ENCODE measurements at regions not wholly inside any gene's neighbourhood (a gene's known extent, or its start where the extent isn't known, plus 50 kb on each side); places are given as distances from the start of the nearest gene placed in this dataset.
A peak's percentile ranks its signal among the peaks of the same experiment; 100 is the strongest.

DNA sequence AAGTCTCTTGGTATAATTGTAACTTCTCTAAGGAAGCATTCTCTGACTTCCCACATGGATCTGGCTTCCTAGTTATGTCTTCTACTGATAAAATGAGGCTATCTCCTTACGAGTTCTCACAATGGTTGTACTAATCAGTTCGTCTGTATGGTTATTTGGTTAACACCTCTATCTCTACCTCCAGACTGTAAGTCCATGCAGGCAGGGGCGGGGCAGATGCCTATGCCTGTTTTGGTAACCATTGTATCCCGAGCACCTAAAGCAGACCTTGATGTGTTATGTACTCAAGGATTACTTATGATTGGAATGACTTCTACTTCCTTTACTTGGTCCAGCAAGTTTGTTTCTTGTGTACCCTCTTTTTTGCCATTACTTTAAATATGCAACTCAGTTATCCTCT, 125.0 kb upstream of the PITX1 start (continued):
- TF ChIP-seq ZNF644 (CRISPR knock-in tag; IDR thresholded peaks at IDR 0.05; ENCODE audit: low read depth) (no peak), RBM39 (IDR thresholded peaks at IDR 0.05; ENCODE audit: low read depth, low read length, poor library complexity, severe bottlenecking) (no peak), RARG (CRISPR knock-in tag; IDR thresholded peaks at IDR 0.05; ENCODE audit: low read depth) (no peak), THAP11 (CRISPR knock-in tag; IDR thresholded peaks at IDR 0.05) (no peak), SOX5 (CRISPR knock-in tag; IDR thresholded peaks at IDR 0.05; ENCODE audit: borderline replicate concordance) (peak; percentile 48; the same call in 1 of the 2 replicates), ZNF747 (CRISPR knock-in tag; IDR thresholded peaks at IDR 0.05; ENCODE audit: borderline replicate concordance) (no peak), ZNF260 (CRISPR knock-in tag; IDR thresholded peaks at IDR 0.05; ENCODE audit: borderline replicate concordance, low read depth) (no peak), DNMT1 (CRISPR knock-in tag; IDR thresholded peaks at IDR 0.05) (no peak), ZNF205 (CRISPR knock-in tag; IDR thresholded peaks at IDR 0.05) (no peak), TP53 (CRISPR knock-in tag; conservative IDR thresholded peaks at IDR 0.05) (no peak; the same call in 1 of the 2 replicates), FOSL2 (CRISPR knock-in tag; IDR thresholded peaks at IDR 0.05) (no peak), MBNL3 (CRISPR knock-in tag; conservative IDR thresholded peaks at IDR 0.05) (no peak), PAWR (CRISPR knock-in tag; IDR thresholded peaks at IDR 0.05; ENCODE audit: borderline replicate concordance) (no peak), ESRRA (CRISPR knock-in tag; IDR thresholded peaks at IDR 0.05; ENCODE audit: low read depth) (no peak), PAF1 (CRISPR knock-in tag; IDR thresholded peaks at IDR 0.05) (no peak), GPN1 (CRISPR knock-in tag; IDR thresholded peaks at IDR 0.05; ENCODE audit: borderline replicate concordance) (no peak), HNRNPUL1 (IDR thresholded peaks at IDR 0.05; ENCODE audit: low read depth, low read length) (no peak), SP140L (CRISPR knock-in tag; IDR thresholded peaks at IDR 0.05; ENCODE audit: borderline replicate concordance) (no peak), ZNF782 (CRISPR knock-in tag; IDR thresholded peaks at IDR 0.05; ENCODE audit: borderline replicate concordance) (no peak), SMARCE1 (IDR thresholded peaks at IDR 0.05; ENCODE audit: borderline replicate concordance) (no peak), ZNF274 (CRISPR knock-in tag; IDR thresholded peaks at IDR 0.05) (no peak), RBFOX2 (IDR thresholded peaks at IDR 0.05; ENCODE audit: low read depth, low read length) (no peak), ZNF251 (CRISPR knock-in tag; IDR thresholded peaks at IDR 0.05) (no peak), SP5 (CRISPR knock-in tag; IDR thresholded peaks at IDR 0.05; ENCODE audit: borderline replicate concordance, low read depth) (peak; percentile 87), PITX1 (CRISPR knock-in tag; IDR thresholded peaks at IDR 0.05) (peak; percentile 91)
- TF ChIP-seq, protein P1, sequence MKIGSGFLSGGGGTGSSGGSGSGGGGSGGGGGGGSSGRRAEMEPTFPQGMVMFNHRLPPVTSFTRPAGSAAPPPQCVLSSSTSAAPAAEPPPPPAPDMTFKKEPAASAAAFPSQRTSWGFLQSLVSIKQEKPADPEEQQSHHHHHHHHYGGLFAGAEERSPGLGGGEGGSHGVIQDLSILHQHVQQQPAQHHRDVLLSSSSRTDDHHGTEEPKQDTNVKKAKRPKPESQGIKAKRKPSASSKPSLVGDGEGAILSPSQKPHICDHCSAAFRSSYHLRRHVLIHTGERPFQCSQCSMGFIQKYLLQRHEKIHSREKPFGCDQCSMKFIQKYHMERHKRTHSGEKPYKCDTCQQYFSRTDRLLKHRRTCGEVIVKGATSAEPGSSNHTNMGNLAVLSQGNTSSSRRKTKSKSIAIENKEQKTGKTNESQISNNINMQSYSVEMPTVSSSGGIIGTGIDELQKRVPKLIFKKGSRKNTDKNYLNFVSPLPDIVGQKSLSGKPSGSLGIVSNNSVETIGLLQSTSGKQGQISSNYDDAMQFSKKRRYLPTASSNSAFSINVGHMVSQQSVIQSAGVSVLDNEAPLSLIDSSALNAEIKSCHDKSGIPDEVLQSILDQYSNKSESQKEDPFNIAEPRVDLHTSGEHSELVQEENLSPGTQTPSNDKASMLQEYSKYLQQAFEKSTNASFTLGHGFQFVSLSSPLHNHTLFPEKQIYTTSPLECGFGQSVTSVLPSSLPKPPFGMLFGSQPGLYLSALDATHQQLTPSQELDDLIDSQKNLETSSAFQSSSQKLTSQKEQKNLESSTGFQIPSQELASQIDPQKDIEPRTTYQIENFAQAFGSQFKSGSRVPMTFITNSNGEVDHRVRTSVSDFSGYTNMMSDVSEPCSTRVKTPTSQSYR (CRISPR knock-in tag; IDR thresholded peaks at IDR 0.05; ENCODE audit: borderline replicate concordance), result no peak
- TF ChIP-seq, protein P2, sequence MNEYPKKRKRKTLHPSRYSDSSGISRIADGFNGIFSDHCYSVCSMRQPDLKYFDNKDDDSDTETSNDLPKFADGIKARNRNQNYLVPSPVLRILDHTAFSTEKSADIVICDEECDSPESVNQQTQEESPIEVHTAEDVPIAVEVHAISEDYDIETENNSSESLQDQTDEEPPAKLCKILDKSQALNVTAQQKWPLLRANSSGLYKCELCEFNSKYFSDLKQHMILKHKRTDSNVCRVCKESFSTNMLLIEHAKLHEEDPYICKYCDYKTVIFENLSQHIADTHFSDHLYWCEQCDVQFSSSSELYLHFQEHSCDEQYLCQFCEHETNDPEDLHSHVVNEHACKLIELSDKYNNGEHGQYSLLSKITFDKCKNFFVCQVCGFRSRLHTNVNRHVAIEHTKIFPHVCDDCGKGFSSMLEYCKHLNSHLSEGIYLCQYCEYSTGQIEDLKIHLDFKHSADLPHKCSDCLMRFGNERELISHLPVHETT (CRISPR knock-in tag; conservative IDR thresholded peaks at IDR 0.05), result no peak
- TF ChIP-seq, protein P3, sequence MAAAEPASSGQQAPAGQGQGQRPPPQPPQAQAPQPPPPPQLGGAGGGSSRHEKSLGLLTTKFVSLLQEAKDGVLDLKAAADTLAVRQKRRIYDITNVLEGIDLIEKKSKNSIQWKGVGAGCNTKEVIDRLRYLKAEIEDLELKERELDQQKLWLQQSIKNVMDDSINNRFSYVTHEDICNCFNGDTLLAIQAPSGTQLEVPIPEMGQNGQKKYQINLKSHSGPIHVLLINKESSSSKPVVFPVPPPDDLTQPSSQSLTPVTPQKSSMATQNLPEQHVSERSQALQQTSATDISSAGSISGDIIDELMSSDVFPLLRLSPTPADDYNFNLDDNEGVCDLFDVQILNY (CRISPR knock-in tag; conservative IDR thresholded peaks at IDR 0.05), result no peak
- TF ChIP-seq, protein P4, sequence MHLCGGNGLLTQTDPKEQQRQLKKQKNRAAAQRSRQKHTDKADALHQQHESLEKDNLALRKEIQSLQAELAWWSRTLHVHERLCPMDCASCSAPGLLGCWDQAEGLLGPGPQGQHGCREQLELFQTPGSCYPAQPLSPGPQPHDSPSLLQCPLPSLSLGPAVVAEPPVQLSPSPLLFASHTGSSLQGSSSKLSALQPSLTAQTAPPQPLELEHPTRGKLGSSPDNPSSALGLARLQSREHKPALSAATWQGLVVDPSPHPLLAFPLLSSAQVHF (CRISPR knock-in tag; IDR thresholded peaks at IDR 0.05), result no peak

Data from HepG2 (cell line).